IMR-90 (cell line): ENCODE measurements at regions not wholly inside any gene's neighbourhood (a gene's known extent, or its start where the extent isn't known, plus 50 kb on each side); places are given as distances from the start of the nearest gene placed in this dataset.

Experiments used
- ATAC-seq: fragments of 200-7000 bp; cut with Tn5 transposase; 2 replicates; pipeline ENCODE4 v1.9.1; 2020; ENCODE audit warnings: low read depth, mild to moderate bottlenecking, moderate library complexity
- BruUV-seq: library from RNA; stranded (reverse); fragments of 400-500 nt; replicated peaks from 2 replicates; lab custom pipeline; 2021; lab: Mats Ljungman, UMichigan
- CTCF ChIA-PET: fragments of 300-600 bp; formaldehyde crosslinking; extraction: SDS; loops from one replicate; lab custom pipeline; 2021; ENCODE audit warnings: antibody characterized with exemption; lab: Yijun Ruan, JAX
- POLR2A ChIA-PET: fragments of 300-600 bp; sonication (Branson Sonifier 250); formaldehyde crosslinking; loops from one replicate; lab custom pipeline; 2022; ENCODE audit warnings: antibody characterized with exemption; ENCODE audit not compliant: unreplicated experiment; lab: Charles Lee
- DNase-seq: peaks from one replicate; pipeline ENCODE4 v3.0.0; 2013
- H2AFZ ChIP-seq: replicated peaks from 2 replicates; pipeline ENCODE3; 2013; ENCODE audit warnings: low read length, mild to moderate bottlenecking; ENCODE audit not compliant: poor library complexity
- H2AK5ac ChIP-seq: 2 replicates; pipeline ENCODE4 v1.6.1; 2013; ENCODE audit warnings: low read depth, low read length, inconsistent platforms
- H2AK9ac ChIP-seq: replicated peaks from 2 replicates; pipeline ENCODE3; 2013; ENCODE audit warnings: mild to moderate bottlenecking, low read depth, low read length, moderate library complexity; ENCODE audit not compliant: poor library complexity
- H2BK120ac ChIP-seq: 2 replicates; pipeline ENCODE4 v1.6.1; 2013; ENCODE audit warnings: low read depth, low read length, inconsistent platforms
- H2BK15ac ChIP-seq: 3 replicates; pipeline ENCODE4 v1.6.1; 2013; ENCODE audit warnings: low read depth, low read length, inconsistent platforms
- H2BK20ac ChIP-seq: 2 replicates; pipeline ENCODE4 v1.6.1; 2013; ENCODE audit warnings: low read depth, mild to moderate bottlenecking, inconsistent platforms, low read length, moderate library complexity
- H2BK5ac ChIP-seq: 2 replicates; pipeline ENCODE4 v1.6.1; 2013; ENCODE audit warnings: mild to moderate bottlenecking, low read depth, low read length, inconsistent platforms; ENCODE audit not compliant: poor library complexity, severe bottlenecking
- H3K14ac ChIP-seq: replicated peaks from 2 replicates; pipeline ENCODE4 v1.6.1; 2013; ENCODE audit warnings: low read depth, low read length, inconsistent platforms
- H3K18ac ChIP-seq: 2 replicates; pipeline ENCODE4 v1.6.1; 2013; ENCODE audit warnings: low read depth, low read length, control low read depth
- H3K23ac ChIP-seq: 2 replicates; pipeline ENCODE4 v1.6.1; 2013; ENCODE audit warnings: low read depth, low read length, inconsistent platforms
- H3K27ac ChIP-seq: 2 replicates; pipeline ENCODE4 v1.5.1; 2013; ENCODE audit warnings: mild to moderate bottlenecking, control low read depth, low read length; ENCODE audit not compliant: insufficient read depth
- H3K27me3 ChIP-seq: 2 replicates; pipeline ENCODE4 v1.6.1; 2013; ENCODE audit warnings: low read length; ENCODE audit not compliant: control insufficient read depth, insufficient read depth
- H3K36me3 ChIP-seq: 2 replicates; pipeline ENCODE4 v1.6.1; 2013; ENCODE audit warnings: low read length, mixed read lengths; ENCODE audit not compliant: control insufficient read depth, insufficient read depth
- H3K4ac ChIP-seq: 2 replicates; pipeline ENCODE4 v1.6.1; 2013; ENCODE audit warnings: low read depth, low read length, inconsistent platforms
- H3K4me1 ChIP-seq: 2 replicates; pipeline ENCODE4 v1.6.1; 2013; ENCODE audit warnings: low read length, mixed read lengths; ENCODE audit not compliant: control insufficient read depth, insufficient read depth
- H3K4me2 ChIP-seq: 2 replicates; pipeline ENCODE4 v1.6.1; 2013; ENCODE audit warnings: low read depth, mild to moderate bottlenecking, control low read depth, low read length, moderate library complexity
- H3K4me3 ChIP-seq: 2 replicates; pipeline ENCODE4 v1.5.1; 2013; ENCODE audit warnings: low read depth, mild to moderate bottlenecking, control low read depth, low read length, moderate library complexity; ENCODE audit not compliant: insufficient read depth
- H3K56ac ChIP-seq: 2 replicates; pipeline ENCODE4 v1.6.1; 2013; ENCODE audit warnings: low read length, inconsistent platforms; ENCODE audit not compliant: insufficient read depth; ENCODE audit errors: extremely low read depth
- H3K79me1 ChIP-seq, 2 experiments: 2 replicates each; pipeline ENCODE4 v1.6.1; 2013; ENCODE audit warnings: low read length in 2 of 2, inconsistent platforms in 1 of 2, low read depth in 1 of 2
- H3K9ac ChIP-seq: 2 replicates; pipeline ENCODE4 v1.6.1; 2013; ENCODE audit warnings: low read depth, low read length, control low read depth
- H3K9me1 ChIP-seq: 2 replicates; pipeline ENCODE4 v1.6.1; 2013; ENCODE audit warnings: low read length, inconsistent platforms; ENCODE audit not compliant: insufficient read depth
- H3K9me3 ChIP-seq: 2 replicates; pipeline ENCODE4 v1.6.1; 2013; ENCODE audit warnings: low read length; ENCODE audit not compliant: control insufficient read depth, insufficient read depth
- H4K20me1 ChIP-seq: 2 replicates; pipeline ENCODE4 v1.6.1; 2013; ENCODE audit warnings: low read length, inconsistent platforms; ENCODE audit not compliant: insufficient read depth
- H4K5ac ChIP-seq: 2 replicates; pipeline ENCODE4 v1.6.1; 2013; ENCODE audit warnings: mild to moderate bottlenecking, low read depth, low read length, control low read depth
- H4K8ac ChIP-seq, 2 experiments: 2 replicates each; pipeline ENCODE4 v1.6.1; 2013; ENCODE audit warnings: low read depth in 2 of 2, low read length in 2 of 2, control low read depth in 1 of 2, inconsistent platforms in 1 of 2
- H4K91ac ChIP-seq: 2 replicates; pipeline ENCODE4 v1.6.1; 2013; ENCODE audit warnings: low read depth, low read length, inconsistent platforms; ENCODE audit not compliant: insufficient read depth
- MXI1 ChIP-seq: IDR thresholded peaks from 2 replicates; pipeline ENCODE4 v1.6.1; 2012; ENCODE audit warnings: low read depth, mild to moderate bottlenecking, low read length, moderate library complexity, borderline replicate concordance
- NFE2L2 ChIP-seq: fragments of 150-350 bp; IDR thresholded peaks from 2 replicates; pipeline ENCODE4 v1.6.1; 2016; ENCODE audit warnings: low read depth, mild to moderate bottlenecking, low read length
- RCOR1 ChIP-seq: IDR thresholded peaks from 2 replicates; pipeline ENCODE4 v1.6.1; 2012; ENCODE audit warnings: mild to moderate bottlenecking, low read length, improper control_type of control experiment; ENCODE audit not compliant: insufficient replicate concordance
- WGBS, 2 experiments: methylation state at CpG; one replicate each; pipeline versions ENCODE4 v1.1.5 to v1.1.7; 2013; ENCODE audit warnings: missing lambda C conversion rate in 2 of 2; ENCODE audit not compliant: insufficient read length in 1 of 2; ENCODE audit errors: extremely low coverage in 2 of 2; 5-methylcytosine and 5-hydroxymethylcytosine counted together
- dilution Hi-C: fragments of 300-500 bp; cut with HindIII; formaldehyde crosslinking; loops from one replicate; pipeline ENCODE4 v1.14.3; 2018; ENCODE audit warnings: low sequenced_read_pairs; ENCODE audit not compliant: unreplicated experiment
- in situ Hi-C: fragments of 300-500 bp; cut with MboI; formaldehyde crosslinking; loops from 3 replicates; pipeline ENCODE4 v1.14.3; 2019; ENCODE audit warnings: low sequenced_read_pairs, inconsistent platforms, mixed read lengths
- intact Hi-C: fragments of 100-400 bp; cut with micrococcal nuclease; formaldehyde crosslinking; loops from 2 replicates; pipeline ENCODE4 v1.10.0; 2022

DNA sequence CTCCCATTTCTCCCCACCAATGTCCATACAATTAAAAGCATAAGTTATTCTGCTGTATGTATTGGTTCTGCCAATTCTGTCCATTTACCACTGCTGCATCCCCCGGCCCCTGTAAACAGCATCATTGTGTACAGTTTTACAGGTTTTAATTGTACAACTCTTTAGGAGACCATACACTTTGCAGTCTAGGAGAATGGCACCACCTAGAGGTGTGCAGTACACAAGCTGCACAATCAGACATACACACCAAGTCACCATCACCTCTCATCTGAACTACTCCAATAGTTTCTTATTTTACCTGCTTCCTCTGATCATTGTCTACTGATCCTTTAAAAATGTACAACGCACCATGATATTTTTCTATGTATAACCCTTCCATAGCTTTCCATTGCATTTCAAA, 855.9 kb upstream of the KLHL1 start:
- no peak overlapping the region for H3K4me3 ChIP-seq
- no peak overlapping the region for H3K4me2 ChIP-seq
- H3K23ac ChIP-seq, result no peak overlapping the region
- dilution Hi-C loops (no loop called here), intact Hi-C loops (loop anchor here (5.0 to 10.0 kb wide), 2 partner anchors 1598 to 1731 kb away; no protein-coding TSS in a partner anchor), in situ Hi-C loops (loop anchor here (25.0 kb wide), 1 partner anchor 1723 kb away; no protein-coding TSS in a partner anchor)
- no peak overlapping the region for H2BK20ac ChIP-seq
- H2AFZ ChIP-seq, result no peak overlapping the region
- no peaks in the 10 kb centered on the region for H3K9me1 ChIP-seq
- H3K36me3 ChIP-seq, result no peaks in the 10 kb centered on the region
- H4K20me1 ChIP-seq, result no peaks in the 10 kb centered on the region
- H3K27me3 ChIP-seq, result no peaks in the 10 kb centered on the region
- no peak overlapping the region for H2BK5ac ChIP-seq
- TF ChIP-seq NFE2L2, result no peak
- no peak for TF ChIP-seq RCOR1
- TF ChIP-seq MXI1, result no peak
- BruUV-seq, result no TSS peak
- ChIA-PET POLR2A (no interaction called here), CTCF (no interaction called here)
- WGBS, 2 experiments, result no CpG with 5 or more reads among the region's 2 CpGs
- H3K14ac ChIP-seq, result no peak overlapping the region
- H2AK9ac ChIP-seq, result no peak overlapping the region
- H3K9me3 ChIP-seq, result no peaks in the 10 kb centered on the region
- no peak overlapping the region for H3K4ac ChIP-seq
- H2BK120ac ChIP-seq, result no peak overlapping the region
- no peak overlapping the region for H3K27ac ChIP-seq
- no peak overlapping the region for H2BK15ac ChIP-seq
- no peak overlapping the region for H3K56ac ChIP-seq
- ATAC-seq (no peak), DNase-seq (no peak)
- no peak overlapping the region for H4K5ac ChIP-seq
- H2AK5ac ChIP-seq, result no peak overlapping the region
- H3K79me1 ChIP-seq, result no peaks in the 10 kb centered on the region
- no peak overlapping the region for H4K91ac ChIP-seq
- no peak overlapping the region for H3K9ac ChIP-seq
- no peaks in the 10 kb centered on the region for H3K4me1 ChIP-seq
- no peak overlapping the region for H4K8ac ChIP-seq
- no peak overlapping the region for H3K18ac ChIP-seq
